NCI-H510A treated with DMSO at 0.1 percent for 48 hours (cell line): ENCODE measurements at regions not wholly inside any gene's neighbourhood (a gene's known extent, or its start where the extent isn't known, plus 50 kb on each side); places are given as distances from the start of the nearest gene placed in this dataset.
A peak's percentile ranks its signal among the peaks of the same experiment; 100 is the strongest.
"Not testable (repeated sequence)": the region's sequence is repeated elsewhere in the genome, so short reads cannot be mapped to it uniquely, and the experiment has no call there.

Experiments
- DNase-seq: peaks from one replicate; lab custom pipeline; 2025; lab: John Stamatoyannopoulos, UW

- DNase-seq: no peak
Measured at GRCh38 chr4:187332141-187332540, 608.5 kb upstream of the FAT1 start.

DNA sequence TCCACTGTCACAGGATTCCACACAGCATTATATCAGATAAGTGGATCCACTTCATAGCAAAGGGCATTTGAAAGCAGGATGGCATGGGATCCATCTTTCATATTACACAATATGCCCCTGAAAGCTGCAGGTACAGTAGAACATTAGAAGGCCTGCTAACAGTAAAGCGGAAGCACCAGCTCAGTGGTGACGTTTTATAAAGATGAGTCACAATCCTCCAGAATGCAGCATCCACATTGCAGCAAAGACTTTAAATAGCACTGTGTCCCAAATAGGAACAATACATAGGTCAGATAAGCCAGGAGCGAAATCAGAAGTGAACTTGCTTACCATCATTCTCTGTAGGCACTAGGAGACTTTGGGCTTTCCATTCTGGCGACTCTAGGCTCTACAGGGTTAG, 609.5 kb upstream of the FAT1 start:
- DNase-seq: no peak

DNA sequence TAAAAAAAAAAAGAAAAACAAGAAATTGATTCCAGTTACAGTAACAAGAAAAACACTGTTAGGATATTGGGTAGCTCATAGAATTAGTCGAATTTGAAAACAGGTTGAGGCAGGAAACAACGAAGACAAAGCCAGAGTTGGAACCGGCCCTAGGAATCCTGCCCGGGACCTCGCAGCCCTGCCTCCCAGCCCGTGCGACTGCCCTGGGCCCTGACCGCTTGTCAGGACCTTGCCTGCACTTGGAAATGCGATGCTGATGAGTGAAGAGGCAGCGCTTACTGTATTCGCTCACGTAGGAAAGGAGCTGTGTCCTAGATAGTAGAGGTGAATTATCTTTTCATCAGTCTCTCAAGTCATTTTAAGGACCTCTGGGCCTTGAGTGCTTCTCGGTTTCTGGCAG, 611.7 kb upstream of the FAT1 start:
- no peak for DNase-seq

GRCh38 chr4:187354740-187355139, 631.1 kb upstream of the FAT1 start:
- DNase-seq: no peak

DNA sequence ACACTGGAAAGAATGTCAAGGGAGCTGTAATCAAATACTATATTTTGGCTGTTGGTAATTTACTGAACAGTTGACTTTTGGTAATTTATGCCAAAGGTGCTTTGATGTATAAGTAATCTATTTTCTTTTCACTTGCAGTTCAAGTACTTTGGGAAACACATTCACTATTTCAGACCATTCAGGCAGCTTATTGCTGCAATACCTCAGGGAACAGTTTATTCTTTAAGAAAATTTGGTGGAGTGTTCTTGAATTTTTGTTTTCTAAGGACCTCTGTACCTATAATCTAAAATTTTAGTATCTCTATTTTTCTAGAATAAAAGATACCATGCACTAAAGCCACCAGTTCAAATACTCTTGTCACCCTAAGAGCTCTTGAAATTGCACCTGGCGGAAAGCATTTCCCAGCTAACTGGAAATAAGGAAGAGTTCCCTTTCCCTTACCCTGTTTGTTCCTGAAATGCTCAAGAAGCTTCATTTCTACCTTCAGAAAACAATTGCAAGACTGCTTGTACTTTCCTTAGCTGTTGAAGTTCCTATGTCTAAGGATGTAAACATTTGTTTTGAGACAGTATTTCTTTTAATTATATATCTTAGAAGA, 633.5 kb upstream of the FAT1 start:
- DNase-seq: peak; percentile 51

- DNase-seq: peak; percentile 62
Measured at GRCh38 chr4:187357821-187358220, 634.2 kb upstream of the FAT1 start.

GRCh38 chr4:187362937-187363857, 632.4 kb upstream of the ZFP42 start:
- DNase-seq: no peak

GRCh38 chr4:187364401-187364800, 631.2 kb upstream of the ZFP42 start:
- no peak for DNase-seq

DNA sequence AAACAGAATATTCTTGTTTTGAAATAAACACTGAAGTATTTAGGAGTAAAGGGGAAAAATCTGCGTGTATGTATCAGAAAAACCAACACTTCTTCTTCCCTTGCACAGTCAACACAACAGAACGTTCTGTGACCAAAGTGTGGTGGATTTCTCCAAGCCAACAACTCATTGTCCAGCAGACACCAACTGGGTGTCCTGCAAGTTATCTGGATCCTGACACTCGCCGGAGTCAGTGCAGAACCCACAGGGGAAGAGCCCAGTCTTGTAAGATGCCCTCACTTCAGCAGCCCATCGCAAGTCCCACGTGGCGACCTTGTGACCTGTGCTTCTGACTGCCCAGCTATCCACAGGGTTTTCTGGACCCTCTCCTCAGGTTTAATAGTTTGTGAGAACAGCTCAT, 630.7 kb upstream of the ZFP42 start:
- no peak for DNase-seq

DNA sequence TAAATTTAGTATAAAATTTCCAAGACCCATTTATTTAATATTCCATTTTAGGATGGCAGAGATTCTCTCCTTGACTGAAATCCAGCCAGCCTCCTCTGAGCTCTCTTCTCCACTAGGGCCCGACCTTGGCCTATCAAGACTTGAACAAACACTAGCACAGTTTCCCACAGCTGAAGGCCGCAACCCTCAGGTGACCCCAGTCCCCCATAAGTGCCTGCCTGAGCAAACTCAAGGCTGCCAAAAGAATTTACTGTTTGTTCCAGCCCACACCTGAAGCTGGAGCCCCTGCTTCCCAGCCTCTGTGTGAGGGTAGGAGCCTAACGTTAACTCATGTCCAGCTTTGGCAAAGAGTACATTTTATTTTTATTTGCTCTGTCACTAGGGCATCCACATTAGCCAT, 629.0 kb upstream of the ZFP42 start:
- DNase-seq: no peak

GRCh38 chr4:187370918-187371317, 624.7 kb upstream of the ZFP42 start:
- no peak for DNase-seq

GRCh38 chr4:187378441-187378840, 617.1 kb upstream of the ZFP42 start:
- DNase-seq: no peak

GRCh38 chr4:187380181-187380581, 615.4 kb upstream of the ZFP42 start:
- DNase-seq: no peak

- DNase-seq: no peak
Measured at GRCh38 chr4:187383181-187383580, 612.4 kb upstream of the ZFP42 start.

GRCh38 chr4:187387739-187388138, 607.8 kb upstream of the ZFP42 start:
- DNase-seq: no peak

DNA sequence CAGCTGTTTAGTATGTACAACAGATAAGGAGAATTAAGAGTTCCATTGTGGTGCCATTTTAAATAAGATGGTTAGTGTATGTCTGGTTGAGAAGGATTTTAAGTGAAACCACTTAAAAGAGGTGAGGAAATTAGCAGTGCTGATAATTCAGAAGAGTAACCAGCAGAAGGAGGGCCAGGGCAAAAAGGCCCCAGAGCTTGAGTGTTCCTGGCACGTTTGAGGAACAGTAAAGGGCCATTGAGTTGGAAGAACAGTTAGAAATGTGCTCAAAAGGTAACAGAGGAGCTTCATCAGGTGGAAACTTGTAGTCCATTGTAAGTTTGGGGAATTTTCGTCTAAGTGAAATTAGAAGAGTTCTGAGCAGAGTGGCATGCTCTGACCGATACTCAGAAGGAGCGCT, 606.2 kb upstream of the ZFP42 start:
- DNase-seq: no peak

DNA sequence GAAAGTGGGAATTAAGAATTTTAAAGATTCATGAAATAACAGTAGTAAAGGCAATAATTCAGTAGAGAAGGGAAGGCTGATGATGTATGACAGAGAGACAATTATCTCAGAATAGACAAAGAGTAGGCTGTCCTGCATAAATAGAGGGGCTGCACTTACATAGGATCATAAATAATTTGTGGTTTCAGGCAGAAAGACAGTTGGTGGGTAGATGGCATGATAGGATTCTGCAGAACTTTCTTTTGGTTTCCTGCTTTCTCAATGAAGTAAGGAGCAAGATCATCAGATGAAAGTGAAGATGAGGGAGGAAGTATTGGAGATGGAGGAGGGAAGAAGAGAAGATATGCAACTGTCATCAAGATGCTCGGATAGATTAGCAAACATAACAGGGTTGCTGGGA, 604.9 kb upstream of the ZFP42 start:
- no peak for DNase-seq

GRCh38 chr4:187393531-187394344, 601.8 kb upstream of the ZFP42 start:
- DNase-seq: no peak

- DNase-seq: no peak
Measured at GRCh38 chr4:187396106-187396505, 599.5 kb upstream of the ZFP42 start.

- DNase-seq: not testable (repeated sequence)
Measured at GRCh38 chr4:187408447-187408846, 587.1 kb upstream of the ZFP42 start.

- no peak for DNase-seq
Measured at GRCh38 chr4:187413564-187414358, 581.8 kb upstream of the ZFP42 start.

DNA sequence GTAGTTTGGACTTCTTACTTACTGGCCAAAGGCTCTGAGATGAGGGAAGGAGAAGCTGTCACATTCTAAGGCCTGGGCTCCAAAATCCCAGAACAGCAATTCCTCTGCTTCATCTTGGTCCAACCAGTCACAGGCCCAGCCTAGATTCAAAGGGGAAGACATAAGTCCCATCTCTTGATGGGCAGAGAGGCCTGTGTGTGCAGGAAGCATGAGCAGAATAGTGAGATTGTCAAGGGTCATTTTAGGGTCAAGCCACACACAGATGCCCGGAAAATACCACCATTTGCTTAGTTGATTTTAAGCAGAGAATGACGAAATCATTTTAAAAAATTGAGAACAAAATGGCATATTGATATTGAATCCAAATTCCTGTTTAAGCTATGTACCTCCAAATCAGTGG, 580.9 kb upstream of the ZFP42 start:
- no peak for DNase-seq
